GM12872 (cell line): ENCODE measurements at regions not wholly inside any gene's neighbourhood (a gene's known extent, or its start where the extent isn't known, plus 50 kb on each side); places are given as distances from the start of the nearest gene placed in this dataset.

Experiments used
- CTCF ChIP-seq: IDR thresholded peaks from 3 replicates; pipeline ENCODE4 v1.5.1; 2011; ENCODE audit warnings: low read depth, mild to moderate bottlenecking, low read length, moderate library complexity; ENCODE audit not compliant: insufficient read depth

- TF ChIP-seq CTCF: no peak
Measured at GRCh38 chr4:132026816-132027215, 1122.3 kb upstream of the PCDH10 start.

GRCh38 chr4:132056496-132056895 is 1092.6 kb upstream of the PCDH10 start:
- no peak for TF ChIP-seq CTCF

GRCh38 chr4:132059227-132059626 is 1089.9 kb upstream of the PCDH10 start:
- TF ChIP-seq CTCF: no peak

GRCh38 chr4:132062611-132063239 is 1086.4 kb upstream of the PCDH10 start:
- no peak for TF ChIP-seq CTCF

- no peak for TF ChIP-seq CTCF
Measured at GRCh38 chr4:132063829-132064228, 1085.3 kb upstream of the PCDH10 start.

GRCh38 chr4:132065940-132066495 is 1083.1 kb upstream of the PCDH10 start:
- TF ChIP-seq CTCF: no peak

- no peak for TF ChIP-seq CTCF
Measured at GRCh38 chr4:132071815-132072214, 1077.3 kb upstream of the PCDH10 start.

- no peak for TF ChIP-seq CTCF
Measured at GRCh38 chr4:132076829-132077228, 1072.3 kb upstream of the PCDH10 start.
